Ascending aorta (tissue), 2 donors: ENCODE measurements at regions not wholly inside any gene's neighbourhood (a gene's known extent, or its start where the extent isn't known, plus 50 kb on each side); places are given as distances from the start of the nearest gene placed in this dataset.
"Not testable (repeated sequence)": the region's sequence is repeated elsewhere in the genome, so short reads cannot be mapped to it uniquely, and the experiment has no call there.

Source experiments
- DNase-seq, 2 donors: peaks; one replicate each; pipeline ENCODE4 v3.0.0-alpha.2; 2019; ENCODE audit warnings: low spot score in 2 of 2
- H3K27ac ChIP-seq, 2 donors: fragments of 200-600 bp; sonication (generic); one replicate each; pipeline ENCODE4 v1.5.1; 2016 to 2017; ENCODE audit warnings: mild to moderate bottlenecking in 1 of 2
- H3K27me3 ChIP-seq: fragments of 200-600 bp; sonication (generic); one replicate; pipeline ENCODE4 v1.5.1; 2017
- H3K36me3 ChIP-seq, 2 donors: fragments of 200-600 bp; sonication (generic); one replicate each; pipeline ENCODE4 v1.5.1; 2016
- H3K4me1 ChIP-seq, 2 donors: fragments of 200-600 bp; sonication (generic); one replicate each; pipeline ENCODE4 v1.5.1; 2016 to 2017; ENCODE audit warnings: mild to moderate bottlenecking in 1 of 2
- H3K4me3 ChIP-seq, 2 donors: fragments of 200-600 bp; sonication (generic); one replicate each; pipeline ENCODE4 v1.5.1; 2016 to 2017; ENCODE audit warnings: mild to moderate bottlenecking in 1 of 2
- H3K9me3 ChIP-seq, 2 donors: fragments of 200-600 bp; sonication (generic); one replicate each; pipeline ENCODE4 v1.5.1; 2016
- intact Hi-C: fragments of 100-400 bp; cut with DNase I; formaldehyde crosslinking; loops from one replicate; pipeline ENCODE4 v1.15.1; 2023
- TF ChIP-seq, protein P1 (sequence below), 3 experiments: fragments of 200-600 bp in 2 of 3; fragments of 450-650 bp in 1 of 3; sonication (generic) in 2 of 3; IDR thresholded peaks; one replicate each; pipeline ENCODE4 v1.5.1; 2016 to 2019; ENCODE audit warnings: antibody characterized with exemption in 3 of 3, mild to moderate bottlenecking in 1 of 3, moderate library complexity in 1 of 3

- H3K36me3 ChIP-seq: no peaks in the 10 kb centered on the region
- H3K9me3 ChIP-seq: no peaks in the 10 kb centered on the region
- intact Hi-C loops: no loop called here
- no peak overlapping the region for H3K4me3 ChIP-seq
- H3K4me1 ChIP-seq: no peaks in the 10 kb centered on the region
- H3K27me3 ChIP-seq: no peaks in the 10 kb centered on the region
- TF ChIP-seq, protein P1, sequence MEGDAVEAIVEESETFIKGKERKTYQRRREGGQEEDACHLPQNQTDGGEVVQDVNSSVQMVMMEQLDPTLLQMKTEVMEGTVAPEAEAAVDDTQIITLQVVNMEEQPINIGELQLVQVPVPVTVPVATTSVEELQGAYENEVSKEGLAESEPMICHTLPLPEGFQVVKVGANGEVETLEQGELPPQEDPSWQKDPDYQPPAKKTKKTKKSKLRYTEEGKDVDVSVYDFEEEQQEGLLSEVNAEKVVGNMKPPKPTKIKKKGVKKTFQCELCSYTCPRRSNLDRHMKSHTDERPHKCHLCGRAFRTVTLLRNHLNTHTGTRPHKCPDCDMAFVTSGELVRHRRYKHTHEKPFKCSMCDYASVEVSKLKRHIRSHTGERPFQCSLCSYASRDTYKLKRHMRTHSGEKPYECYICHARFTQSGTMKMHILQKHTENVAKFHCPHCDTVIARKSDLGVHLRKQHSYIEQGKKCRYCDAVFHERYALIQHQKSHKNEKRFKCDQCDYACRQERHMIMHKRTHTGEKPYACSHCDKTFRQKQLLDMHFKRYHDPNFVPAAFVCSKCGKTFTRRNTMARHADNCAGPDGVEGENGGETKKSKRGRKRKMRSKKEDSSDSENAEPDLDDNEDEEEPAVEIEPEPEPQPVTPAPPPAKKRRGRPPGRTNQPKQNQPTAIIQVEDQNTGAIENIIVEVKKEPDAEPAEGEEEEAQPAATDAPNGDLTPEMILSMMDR (IDR thresholded peaks at IDR 0.05): no peak
- no peak for DNase-seq
- no peak overlapping the region for H3K27ac ChIP-seq
Measured at GRCh38 chr11:38130976-38131375, 1532.9 kb upstream of the RAG2 start.

GRCh38 chr11:38130514-38130913, 1532.5 kb upstream of the RAG2 start:
- TF ChIP-seq, protein P1 (IDR thresholded peaks at IDR 0.05): no peak
- Histone ChIP-seq H3K36me3 (no peaks in the 10 kb centered on the region), H3K4me1 (no peaks in the 10 kb centered on the region), H3K27me3 (no peaks in the 10 kb centered on the region), H3K9me3 (no peaks in the 10 kb centered on the region), H3K4me3 (no peak overlapping the region), H3K27ac (no peak overlapping the region)
- DNase-seq: no peak
- intact Hi-C loops: no loop called here

- TF ChIP-seq, protein P1 (IDR thresholded peaks at IDR 0.05): no peak
- Histone ChIP-seq H3K9me3 (no peaks in the 10 kb centered on the region), H3K4me3 (no peak overlapping the region), H3K27me3 (no peaks in the 10 kb centered on the region), H3K4me1 (no peaks in the 10 kb centered on the region), H3K36me3 (no peaks in the 10 kb centered on the region), H3K27ac (no peak overlapping the region)
- intact Hi-C loops: no loop called here
- no peak for DNase-seq
Measured at GRCh38 chr11:38123673-38124072, 1525.6 kb upstream of the RAG2 start.

DNA sequence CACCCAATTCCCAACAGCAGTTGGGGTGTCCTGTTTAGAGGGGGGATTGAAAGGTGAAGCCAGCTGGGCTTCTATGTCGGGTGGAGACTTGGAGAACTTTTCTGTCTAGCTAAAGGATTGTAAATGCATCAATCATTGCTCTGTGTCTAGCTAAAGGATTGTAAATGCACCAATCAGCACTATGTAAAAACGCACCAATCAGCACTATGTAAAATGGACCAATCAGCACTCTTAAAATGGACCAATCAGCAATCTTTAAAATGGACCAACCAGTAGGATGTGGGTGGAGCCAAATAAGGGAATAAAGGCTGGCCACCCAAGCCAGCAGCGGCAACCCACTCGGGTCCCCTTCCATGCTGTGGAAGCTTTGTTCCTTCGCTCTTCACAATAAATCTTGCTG, 1518.6 kb upstream of the RAG2 start:
- H3K4me1 ChIP-seq, H3K27me3 ChIP-seq, intact Hi-C loops, H3K4me3 ChIP-seq, H3K36me3 ChIP-seq, H3K27ac ChIP-seq, H3K9me3 ChIP-seq, DNase-seq: not testable (repeated sequence)

- DNase-seq, H3K27me3 ChIP-seq, H3K4me1 ChIP-seq, H3K4me3 ChIP-seq, H3K27ac ChIP-seq, H3K9me3 ChIP-seq, H3K36me3 ChIP-seq, intact Hi-C loops: not testable (repeated sequence)
Measured at GRCh38 chr11:38115381-38115780, 1517.3 kb upstream of the RAG2 start.

GRCh38 chr11:38100836-38101462, 1502.9 kb upstream of the RAG2 start:
- no peak for DNase-seq
- TF ChIP-seq, protein P1 (IDR thresholded peaks at IDR 0.05): no peak
- Histone ChIP-seq H3K9me3 (no peaks in the 10 kb centered on the region), H3K4me3 (no peak overlapping the region), H3K36me3 (no peaks in the 10 kb centered on the region), H3K27me3 (no peaks in the 10 kb centered on the region), H3K4me1 (no peaks in the 10 kb centered on the region), H3K27ac (no peak overlapping the region)
- intact Hi-C loops: no loop called here

DNA sequence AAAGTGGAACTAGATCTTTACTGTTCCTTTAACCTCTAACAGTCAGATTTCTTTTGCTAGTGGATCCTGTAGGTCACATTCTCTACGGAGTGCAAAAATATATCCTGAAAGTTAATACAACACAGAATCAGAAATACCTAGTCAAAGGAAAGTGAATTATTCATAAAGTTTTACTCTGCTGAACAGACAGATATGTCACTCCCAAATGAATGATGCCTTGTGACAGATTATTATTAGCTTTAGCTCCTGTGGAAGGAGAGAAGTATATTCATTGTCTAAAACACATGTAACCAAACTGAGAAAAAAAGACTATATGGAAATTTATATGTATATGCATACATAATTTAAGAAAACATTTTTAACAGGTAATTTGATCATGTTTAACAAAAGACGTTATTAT, 1497.2 kb upstream of the RAG2 start:
- intact Hi-C loops: no loop called here
- Histone ChIP-seq H3K9me3 (no peaks in the 10 kb centered on the region), H3K4me3 (no peak overlapping the region), H3K27ac (no peak overlapping the region), H3K27me3 (no peaks in the 10 kb centered on the region), H3K4me1 (no peaks in the 10 kb centered on the region), H3K36me3 (no peaks in the 10 kb centered on the region)
- DNase-seq: no peak
- TF ChIP-seq, protein P1 (IDR thresholded peaks at IDR 0.05): no peak
